ENCODE measurements at regions not wholly inside any gene's neighbourhood (a gene's known extent, or its start where the extent isn't known, plus 50 kb on each side); places are given as distances from the start of the nearest gene placed in this dataset.

DNA sequence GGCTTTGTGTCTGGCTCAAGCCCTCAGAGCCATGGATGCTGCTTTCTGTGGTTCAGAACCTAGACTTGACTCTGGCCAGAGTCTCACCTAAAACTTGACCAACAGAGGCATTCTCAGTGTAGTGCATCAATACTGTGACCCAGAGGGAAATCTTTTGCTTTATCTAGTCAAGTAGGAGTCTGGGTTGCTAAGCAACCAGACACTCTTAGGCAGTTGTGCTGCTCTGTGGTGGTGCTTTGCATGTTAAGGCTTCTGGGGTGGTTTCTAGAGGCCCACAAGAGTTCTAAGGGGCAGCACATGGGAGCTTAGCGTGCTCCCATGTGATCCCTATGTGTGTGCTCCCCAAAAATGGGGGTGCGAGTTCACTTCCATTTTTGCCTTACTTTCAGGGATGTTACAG is 224.6 kb upstream of the PLET1 start:
- Histone ChIP-seq H3K9me3 (ENCODE audit: control insufficient read depth in 1 of 2, insufficient read depth in 1 of 2, low read depth in 1 of 2, low read length in 2 of 2) (no peaks in the 10 kb centered on the region), H3K9me2 (ENCODE audit: insufficient read depth) (no peaks in the 10 kb centered on the region), H2AFZ (ENCODE audit: low read depth, low read length, poor library complexity, severe bottlenecking) (no peak overlapping the region), H3K4me3 (replicated peaks in 1 of 2; ENCODE audit: low read depth in 1 of 2, low read length in 2 of 2) (no peak overlapping the region), H3K79me2 (ENCODE audit: insufficient read depth, low read length) (no peaks in the 10 kb centered on the region), H3K27ac (ENCODE audit: low read depth, low read length) (no peak overlapping the region), H3K4me1 (ENCODE audit: control insufficient read depth in 1 of 2, insufficient read depth in 2 of 2, low read length in 2 of 2) (no peaks in the 10 kb centered on the region), H3K36me3 (ENCODE audit: control insufficient read depth in 1 of 2, insufficient read depth in 2 of 2, low read length in 2 of 2) (no peaks in the 10 kb centered on the region), H3K9ac (ENCODE audit: low read length) (no peak overlapping the region), H3K4me2 (ENCODE audit: low read length) (no peak overlapping the region), H3K27me3 (ENCODE audit: insufficient read depth, low read length) (peaks cover 52% of the 10 kb centered on the region), H4K20me1 (ENCODE audit: insufficient read depth) (no peaks in the 10 kb centered on the region)
- intact Hi-C loops (cut with micrococcal nuclease) = no loop called here
- RAD21 ChIA-PET (ENCODE audit: low non-redundant PET in 1 of 2, low total read pairs in 2 of 2, uncharacterized antibody in 2 of 2, unreplicated experiment in 2 of 2) = no interaction called here
- CTCF ChIA-PET = no interaction called here
- TF ChIP-seq EZH2 (IDR thresholded peaks at IDR 0.05) = no peak
- TF ChIP-seq YY1 (IDR thresholded peaks at IDR 0.05; ENCODE audit: extremely low read depth, insufficient replicate concordance, low read depth, low read length) = no peak
- no peak for TF ChIP-seq ELF1 (IDR thresholded peaks at IDR 0.05; ENCODE audit: borderline replicate concordance, low read depth)
- TF ChIP-seq MAX (IDR thresholded peaks at IDR 0.05) = no peak
- TF ChIP-seq POLR2A (IDR thresholded peaks at IDR 0.05; ENCODE audit: borderline replicate concordance, extremely low read depth, insufficient read depth, insufficient read length) = no peak
- TF ChIP-seq SRF (IDR thresholded peaks at IDR 0.05; ENCODE audit: low read depth) = no peak
- TF ChIP-seq FOSL1 (IDR thresholded peaks at IDR 0.05; ENCODE audit: low read depth) = no peak
- no peak for TF ChIP-seq REST (IDR thresholded peaks at IDR 0.05; ENCODE audit: low read depth)
- TF ChIP-seq CTCF (IDR thresholded peaks at IDR 0.05 in 2 of 3, conservative IDR thresholded peaks at IDR 0.05 in 1 of 3; ENCODE audit: borderline replicate concordance in 1 of 3, insufficient read depth in 1 of 3, low read depth in 2 of 3, low read length in 2 of 3) = no peak
- no peak for TF ChIP-seq ATF3 (IDR thresholded peaks at IDR 0.05)
- TF ChIP-seq, protein P1, sequence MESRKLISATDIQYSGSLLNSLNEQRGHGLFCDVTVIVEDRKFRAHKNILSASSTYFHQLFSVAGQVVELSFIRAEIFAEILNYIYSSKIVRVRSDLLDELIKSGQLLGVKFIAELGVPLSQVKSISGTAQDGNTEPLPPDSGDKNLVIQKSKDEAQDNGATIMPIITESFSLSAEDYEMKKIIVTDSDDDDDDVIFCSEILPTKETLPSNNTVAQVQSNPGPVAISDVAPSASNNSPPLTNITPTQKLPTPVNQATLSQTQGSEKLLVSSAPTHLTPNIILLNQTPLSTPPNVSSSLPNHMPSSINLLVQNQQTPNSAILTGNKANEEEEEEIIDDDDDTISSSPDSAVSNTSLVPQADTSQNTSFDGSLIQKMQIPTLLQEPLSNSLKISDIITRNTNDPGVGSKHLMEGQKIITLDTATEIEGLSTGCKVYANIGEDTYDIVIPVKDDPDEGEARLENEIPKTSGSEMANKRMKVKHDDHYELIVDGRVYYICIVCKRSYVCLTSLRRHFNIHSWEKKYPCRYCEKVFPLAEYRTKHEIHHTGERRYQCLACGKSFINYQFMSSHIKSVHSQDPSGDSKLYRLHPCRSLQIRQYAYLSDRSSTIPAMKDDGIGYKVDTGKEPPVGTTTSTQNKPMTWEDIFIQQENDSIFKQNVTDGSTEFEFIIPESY (IDR thresholded peaks at IDR 0.05; ENCODE audit: extremely low read depth, insufficient replicate concordance, low read length) = no peak
- no peak for TF ChIP-seq EZH2phosphoT487 (IDR thresholded peaks at IDR 0.05; ENCODE audit: borderline replicate concordance)
- no peak for TF ChIP-seq POLR2AphosphoS5 (IDR thresholded peaks at IDR 0.05; ENCODE audit: low read depth, low read length)
- BruUV-seq (replicated peaks) = no TSS peak
- DNase-seq (ENCODE audit: low read depth, low spot score) = no peak
- POLR2A ChIA-PET = no interaction called here
- no peak for ATAC-seq

All from HCT116 (cell line).